NCI-H1048 (cell line): ENCODE measurements at regions not wholly inside any gene's neighbourhood (a gene's known extent, or its start where the extent isn't known, plus 50 kb on each side); places are given as distances from the start of the nearest gene placed in this dataset.
"Not testable (repeated sequence)": the region's sequence is repeated elsewhere in the genome, so short reads cannot be mapped to it uniquely, and the experiment has no call there.

Source experiments
- DNase-seq: peaks from one replicate; lab custom pipeline; 2025; lab: John Stamatoyannopoulos, UW

GRCh38 chr3:5811016-5811415, 623.5 kb downstream of the EDEM1 start:
- DNase-seq: no peak

GRCh38 chr3:5813521-5813920, 626.0 kb downstream of the EDEM1 start:
- no peak for DNase-seq

DNA sequence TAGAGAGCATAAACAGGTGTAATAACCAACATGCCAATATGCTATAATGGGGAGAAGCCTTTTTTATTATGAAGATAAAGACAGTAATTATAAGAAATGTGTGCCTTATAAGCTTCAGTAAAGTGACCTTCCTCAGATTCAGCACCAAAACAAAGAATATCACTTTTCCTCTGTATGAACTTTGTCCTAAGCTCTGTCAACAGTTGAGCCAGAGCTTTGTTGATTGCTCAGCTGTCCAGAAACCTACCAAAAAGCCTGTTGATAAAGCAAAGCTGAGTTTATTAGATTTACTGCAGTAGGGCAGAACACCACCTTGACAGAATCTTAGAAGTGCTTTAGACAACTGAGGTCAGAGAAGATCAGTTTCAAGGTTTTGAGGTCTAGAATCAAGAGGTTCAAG, 635.3 kb downstream of the EDEM1 start:
- DNase-seq: no peak

GRCh38 chr3:5826467-5826866, 639.0 kb downstream of the EDEM1 start:
- DNase-seq: no peak

DNA sequence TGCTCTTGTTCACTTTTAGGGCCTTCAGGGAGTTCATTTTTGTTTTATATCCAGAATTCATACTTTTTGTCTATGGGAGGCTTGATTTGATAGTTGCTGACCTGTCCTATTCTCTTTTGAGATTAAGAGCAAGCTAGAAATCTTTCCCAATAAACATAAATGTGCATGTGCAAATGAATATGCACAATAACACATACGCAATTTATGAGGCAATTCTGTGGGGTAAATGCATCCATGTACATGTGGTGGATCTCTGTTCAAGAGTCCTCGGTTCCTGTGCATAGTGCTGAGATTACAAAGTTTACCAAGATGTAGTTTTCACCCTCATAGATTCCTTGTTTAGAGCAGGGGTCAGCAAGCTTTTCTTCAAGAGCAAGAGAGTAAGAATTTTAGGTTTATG, 640.7 kb downstream of the EDEM1 start:
- no peak for DNase-seq

DNA sequence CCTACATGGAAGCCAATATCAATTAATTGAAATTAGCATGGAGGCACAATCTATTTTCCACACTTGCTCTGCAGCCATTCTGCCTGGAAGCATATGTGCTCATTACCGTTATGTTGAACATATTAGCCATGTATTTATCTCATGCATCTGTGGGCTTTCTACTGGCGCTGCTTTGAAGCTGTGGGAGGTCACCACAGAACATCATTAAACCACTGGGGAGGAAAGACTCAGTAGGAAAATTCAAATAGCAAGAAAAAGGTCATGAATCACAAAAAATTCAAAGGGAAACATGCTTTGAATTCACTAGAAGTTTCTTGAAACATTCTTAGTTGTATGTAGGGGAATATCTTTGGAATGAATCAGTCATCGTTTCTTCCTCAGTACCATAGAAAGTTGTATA, 652.5 kb downstream of the EDEM1 start:
- DNase-seq: no peak

- no peak for DNase-seq
Measured at GRCh38 chr3:5841599-5841998, 654.1 kb downstream of the EDEM1 start.

GRCh38 chr3:5846261-5846660, 658.8 kb downstream of the EDEM1 start:
- no peak for DNase-seq

- no peak for DNase-seq
Measured at GRCh38 chr3:5861151-5861550, 673.6 kb downstream of the EDEM1 start.

DNA sequence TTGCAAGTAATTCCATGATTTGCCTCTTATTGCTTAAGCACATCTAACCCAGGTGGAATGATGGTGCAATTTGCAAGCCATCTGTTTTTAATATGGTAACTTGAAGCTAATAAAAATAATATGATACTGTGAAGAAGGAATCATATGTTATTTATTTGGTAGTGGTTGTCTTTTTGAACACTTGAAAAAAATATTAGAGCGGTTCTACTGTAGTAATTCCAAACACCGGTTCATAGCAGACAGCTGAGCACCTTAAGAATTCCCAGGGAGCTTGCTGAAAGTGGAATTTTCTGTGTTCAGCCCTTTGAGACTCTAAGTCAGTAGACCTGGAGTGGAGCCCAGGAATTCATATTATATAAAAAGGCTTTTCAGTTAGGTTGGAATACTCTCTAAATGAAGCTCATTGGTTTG, 687.4 kb downstream of the EDEM1 start:
- no peak for DNase-seq

DNA sequence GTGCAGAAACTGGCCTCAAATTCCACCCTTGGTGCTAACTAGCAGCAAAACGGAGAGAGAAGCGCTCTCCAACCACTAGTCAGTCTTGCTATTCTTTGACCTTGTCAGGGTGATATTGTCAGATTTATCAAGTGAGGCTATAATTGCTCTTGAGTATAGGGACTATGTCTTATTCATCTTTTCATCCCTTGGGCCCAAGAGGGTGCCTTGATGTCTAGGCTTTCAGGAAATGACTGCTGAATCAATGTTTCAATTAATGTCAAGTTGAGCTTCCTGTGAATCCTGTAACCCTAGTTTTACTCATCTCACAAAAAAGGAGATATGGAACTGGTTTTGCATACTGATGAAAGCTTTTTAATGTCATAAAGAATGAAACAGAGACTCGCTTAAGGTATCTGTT, 701.3 kb downstream of the EDEM1 start:
- DNase-seq: no peak

- DNase-seq: no peak
Measured at GRCh38 chr3:5889374-5889773, 701.9 kb downstream of the EDEM1 start.

DNA sequence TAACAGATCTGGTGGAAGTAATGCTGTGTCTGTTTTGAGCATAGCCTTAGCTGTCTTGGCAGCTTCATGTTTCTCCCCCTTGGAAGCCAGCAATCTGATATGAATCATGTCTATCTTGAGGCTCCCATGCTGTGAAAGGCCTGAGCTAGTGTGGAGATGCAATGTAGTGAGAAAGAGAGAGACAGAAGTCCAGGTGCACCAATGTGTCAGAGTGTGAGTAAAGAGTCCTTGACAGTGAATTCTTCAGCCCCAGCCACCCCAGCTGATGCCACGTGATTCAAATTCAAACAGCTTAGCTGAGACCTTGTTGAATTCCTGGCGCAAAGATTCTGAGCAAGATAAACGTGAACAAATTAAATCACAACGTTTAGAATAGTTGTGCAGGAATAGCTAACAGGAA, 704.2 kb downstream of the EDEM1 start:
- no peak for DNase-seq

- no peak for DNase-seq
Measured at GRCh38 chr3:5898106-5898505, 710.6 kb downstream of the EDEM1 start.

DNA sequence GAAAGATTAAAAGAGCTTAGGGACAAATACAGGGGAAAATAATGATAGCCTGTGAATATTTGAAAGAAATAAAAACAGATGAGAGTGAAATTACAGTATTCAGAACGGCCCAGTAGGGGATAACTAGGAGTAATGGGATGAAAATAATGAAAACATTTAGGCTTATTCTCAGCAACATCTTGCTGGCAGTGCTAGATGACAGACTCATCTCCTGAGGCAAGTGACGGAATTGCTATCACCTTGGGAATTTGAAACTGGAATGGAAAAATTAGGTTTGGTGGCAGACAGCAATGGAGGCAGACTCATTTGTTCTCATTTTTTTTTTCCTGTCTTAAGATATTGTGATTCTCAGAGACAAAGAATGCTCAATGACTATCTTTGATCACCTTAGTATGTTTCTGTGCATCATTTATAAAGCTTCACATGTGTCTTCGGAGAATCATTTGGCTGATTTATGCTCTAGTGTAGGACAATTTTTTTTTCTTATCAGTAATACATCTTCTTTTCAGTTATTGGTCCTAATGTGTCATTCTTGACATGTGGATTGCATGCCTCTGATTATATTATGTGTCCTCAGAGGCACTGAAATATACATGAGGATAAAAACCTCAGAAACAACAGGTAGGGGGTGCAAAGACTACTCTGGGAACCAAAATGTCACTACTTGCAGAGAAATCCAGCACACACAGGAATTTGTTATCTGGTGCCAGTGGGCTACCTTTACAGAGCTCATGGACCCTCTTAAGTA, 711.7 kb downstream of the EDEM1 start:
- DNase-seq: no peak

DNA sequence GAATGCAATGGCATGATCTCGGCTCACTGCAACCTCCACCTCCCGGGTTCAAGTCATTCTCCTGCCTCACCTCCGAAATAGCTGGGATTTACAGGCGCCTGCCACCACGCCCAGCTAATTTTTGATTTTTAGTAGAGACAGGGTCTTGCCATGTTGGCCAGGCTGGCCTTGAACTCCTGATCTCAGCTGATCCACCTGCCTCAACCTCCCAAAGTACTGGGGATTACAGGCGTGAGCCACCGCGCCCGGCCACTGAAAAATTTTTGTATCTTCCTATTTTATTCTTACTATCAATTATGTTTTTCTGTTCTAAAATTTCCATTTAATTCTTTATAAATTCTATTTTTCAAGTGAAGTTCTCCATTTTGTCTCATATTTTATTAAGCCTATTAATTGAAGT, 730.4 kb downstream of the EDEM1 start:
- no peak for DNase-seq

GRCh38 chr3:5918626-5919025, 731.1 kb downstream of the EDEM1 start:
- DNase-seq: no peak

- DNase-seq: no peak
Measured at GRCh38 chr3:5929027-5929426, 741.5 kb downstream of the EDEM1 start.

GRCh38 chr3:5944061-5944460, 756.6 kb downstream of the EDEM1 start:
- DNase-seq: not testable (repeated sequence)

GRCh38 chr3:5948084-5948483, 760.6 kb downstream of the EDEM1 start:
- no peak for DNase-seq

- DNase-seq: no peak
Measured at GRCh38 chr3:5951026-5951425, 763.5 kb downstream of the EDEM1 start.

DNA sequence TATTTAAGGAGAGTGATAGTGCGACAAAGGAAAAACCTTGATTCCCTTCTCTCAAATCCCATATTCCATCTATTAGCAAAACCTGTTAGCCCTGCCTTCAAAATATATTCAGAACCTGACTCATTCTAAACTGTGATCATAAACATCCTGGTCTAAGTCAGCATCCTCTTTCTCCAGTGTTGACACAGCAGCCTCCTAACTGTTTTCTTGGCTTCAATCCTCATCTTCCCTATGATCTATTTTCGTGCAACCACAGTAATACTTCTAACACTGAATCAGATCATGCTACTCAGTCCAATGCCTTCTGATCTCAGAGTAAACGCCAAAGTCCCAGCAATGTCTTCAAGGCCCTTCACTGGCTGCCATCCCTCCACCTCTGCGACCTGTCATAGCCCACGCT, 785.1 kb downstream of the EDEM1 start:
- DNase-seq: no peak

DNA sequence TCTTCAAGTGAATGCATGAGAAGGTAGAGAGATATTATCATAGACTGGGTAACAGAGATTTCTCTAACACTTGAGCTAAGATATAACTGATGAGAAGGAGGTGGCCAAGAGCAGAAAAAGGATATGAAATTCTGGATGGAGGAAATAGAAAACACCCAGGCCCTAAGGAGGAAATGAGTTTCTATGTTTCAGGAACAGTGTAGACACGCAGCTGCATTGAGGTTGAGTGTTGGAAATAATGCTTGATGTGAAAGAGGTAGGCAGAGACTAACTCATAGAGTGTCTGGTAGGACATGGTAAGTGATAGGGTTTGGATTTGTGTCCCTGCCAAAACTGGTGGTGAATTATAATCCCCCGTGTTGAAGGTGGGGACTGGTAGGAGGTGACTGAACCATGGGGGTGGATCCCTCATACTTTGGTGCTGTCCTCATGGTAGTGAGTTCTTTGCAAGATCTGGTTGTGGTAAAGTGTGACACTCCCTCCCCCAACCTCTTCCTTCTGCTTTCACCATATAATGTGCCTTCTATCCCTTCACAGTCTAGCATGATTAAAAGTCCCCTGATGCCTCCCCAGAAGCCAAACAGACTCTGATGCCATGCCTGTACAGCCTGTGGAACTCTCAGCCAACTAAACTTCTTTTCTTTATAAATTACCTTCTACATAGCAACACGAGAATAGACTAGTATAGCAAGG, 787.3 kb downstream of the EDEM1 start:
- no peak for DNase-seq

DNA sequence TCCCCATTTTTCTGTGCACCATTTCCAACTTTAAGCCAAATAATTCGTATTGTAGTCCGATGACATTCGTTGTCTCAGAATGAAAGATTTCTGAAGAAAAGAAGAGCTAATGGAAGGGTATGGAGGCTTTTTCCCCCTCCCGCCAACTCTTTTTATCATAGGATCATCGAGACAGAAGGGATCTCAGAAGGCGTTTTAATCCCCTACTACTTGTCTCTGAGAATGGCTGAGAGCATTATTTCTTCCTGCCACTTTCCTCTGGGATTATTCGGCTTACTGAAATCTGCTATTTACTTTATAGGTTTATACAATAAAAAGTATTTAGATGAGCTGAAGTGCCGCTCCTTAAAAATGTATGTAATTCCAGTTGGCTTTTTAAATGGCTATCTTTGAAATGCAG, 789.8 kb downstream of the EDEM1 start:
- DNase-seq: no peak
